Ishikawa (cell line): ENCODE measurements at regions not wholly inside any gene's neighbourhood (a gene's known extent, or its start where the extent isn't known, plus 50 kb on each side); places are given as distances from the start of the nearest gene placed in this dataset.

Experiments
- EP300 ChIP-seq: IDR thresholded peaks from 2 replicates; pipeline ENCODE4 v1.6.1; 2012; ENCODE audit warnings: borderline replicate concordance
- NFIC ChIP-seq: IDR thresholded peaks from 2 replicates; pipeline ENCODE4 v1.6.1; 2012
- RAD21 ChIP-seq: IDR thresholded peaks from 2 replicates; pipeline ENCODE4 v1.6.1; 2012; ENCODE audit warnings: low read depth

- no peak for TF ChIP-seq RAD21
- TF ChIP-seq NFIC = no peak
- TF ChIP-seq EP300 = no peak
Measured at GRCh38 chr2:18384242-18384641, 176.2 kb downstream of the RDH14 start.
